NCI-H2227 treated with DMSO at 0.1 percent for 48 hours (cell line): ENCODE measurements at regions not wholly inside any gene's neighbourhood (a gene's known extent, or its start where the extent isn't known, plus 50 kb on each side); places are given as distances from the start of the nearest gene placed in this dataset.
"Not testable (repeated sequence)": the region's sequence is repeated elsewhere in the genome, so short reads cannot be mapped to it uniquely, and the experiment has no call there.

Experiments used
- DNase-seq: peaks from one replicate; lab custom pipeline; 2025; lab: John Stamatoyannopoulos, UW

DNA sequence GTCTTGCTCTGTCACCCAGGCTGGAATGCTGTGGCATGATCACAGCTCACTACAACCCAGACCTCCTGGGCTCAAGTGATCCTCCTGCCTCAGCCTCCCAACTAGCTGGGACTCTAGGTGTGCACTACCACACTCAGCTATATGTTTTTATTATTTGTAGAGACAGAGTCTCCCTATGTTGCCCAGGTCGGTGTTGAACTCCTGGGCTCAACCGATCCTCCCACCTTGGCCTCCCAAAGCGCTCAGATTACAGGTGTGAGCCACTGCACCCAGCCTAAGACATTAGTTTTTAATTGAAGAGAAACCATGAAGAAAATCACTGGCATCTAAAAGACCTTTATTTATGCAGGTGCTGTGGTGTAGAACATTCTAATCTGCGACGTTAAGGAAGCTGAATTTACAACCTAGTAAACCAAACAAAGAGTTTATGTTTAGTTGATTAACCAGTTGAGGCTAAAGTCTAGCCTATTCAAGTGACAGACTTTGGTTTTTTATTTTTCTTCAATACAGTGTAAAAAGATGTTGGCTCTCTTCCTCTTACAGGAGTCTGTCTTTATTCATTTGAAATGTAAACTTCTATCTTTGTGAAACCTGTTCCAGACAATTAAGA is 52.5 kb upstream of the NBL1 start:
- DNase-seq, result no peak

DNA sequence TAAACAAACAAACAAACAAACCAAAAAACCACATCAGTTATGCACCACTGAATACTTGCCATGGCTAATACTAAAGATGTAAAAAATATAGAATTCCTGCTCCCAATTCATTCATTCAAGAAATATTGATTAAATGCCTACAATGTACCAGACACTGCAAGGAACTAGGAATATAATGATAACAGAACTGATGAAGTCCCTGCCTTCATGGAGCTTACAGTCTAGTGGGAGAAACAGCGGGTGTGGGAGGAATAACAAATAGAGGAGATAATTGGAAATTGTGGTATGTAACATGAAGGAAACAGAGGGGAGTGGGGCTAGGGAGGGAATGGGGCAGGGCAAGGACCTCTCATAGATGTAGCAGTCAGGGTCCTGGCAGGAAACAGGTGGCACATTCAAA is 58.6 kb upstream of the NBL1 start:
- no peak for DNase-seq

DNA sequence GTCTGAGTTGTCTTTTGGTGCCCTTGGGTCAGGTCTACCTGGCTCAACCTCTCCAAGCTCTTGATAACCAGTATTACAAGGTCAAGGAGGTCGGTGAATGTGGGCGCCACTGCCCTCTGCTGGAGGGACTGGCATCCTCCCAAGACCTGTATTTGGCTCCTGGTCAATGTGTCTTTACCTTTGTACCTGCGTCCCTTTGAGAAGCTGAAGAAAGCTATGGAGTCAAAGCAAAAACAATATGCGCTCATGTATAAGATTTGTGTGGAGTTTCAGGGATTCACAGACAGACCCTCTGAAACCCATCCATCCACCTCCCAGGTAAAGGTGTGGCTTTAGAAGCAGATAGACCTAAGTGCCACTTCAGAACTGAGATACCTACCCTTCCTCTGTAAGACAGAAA is 61.8 kb upstream of the NBL1 start:
- no peak for DNase-seq

DNA sequence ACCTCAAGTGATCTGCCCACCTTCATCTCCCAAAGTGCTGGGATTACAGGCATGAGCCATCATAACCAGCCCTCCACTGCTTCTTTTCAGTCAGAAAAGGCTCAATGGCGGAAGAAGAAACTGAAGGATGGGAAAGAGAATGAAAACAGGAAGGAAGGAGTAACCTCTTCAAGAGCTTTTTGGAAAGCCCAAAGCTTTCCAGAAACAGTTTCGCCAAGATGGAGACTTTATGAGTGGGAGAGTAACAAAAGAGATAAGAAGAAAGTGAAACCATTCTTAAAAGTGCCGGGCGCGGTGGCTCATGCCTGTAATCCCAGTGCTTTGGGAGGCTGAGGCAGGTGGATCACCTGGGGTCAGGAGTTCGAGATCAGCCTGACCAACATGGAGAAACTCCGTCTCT is 62.7 kb upstream of the NBL1 start:
- no peak for DNase-seq

DNA sequence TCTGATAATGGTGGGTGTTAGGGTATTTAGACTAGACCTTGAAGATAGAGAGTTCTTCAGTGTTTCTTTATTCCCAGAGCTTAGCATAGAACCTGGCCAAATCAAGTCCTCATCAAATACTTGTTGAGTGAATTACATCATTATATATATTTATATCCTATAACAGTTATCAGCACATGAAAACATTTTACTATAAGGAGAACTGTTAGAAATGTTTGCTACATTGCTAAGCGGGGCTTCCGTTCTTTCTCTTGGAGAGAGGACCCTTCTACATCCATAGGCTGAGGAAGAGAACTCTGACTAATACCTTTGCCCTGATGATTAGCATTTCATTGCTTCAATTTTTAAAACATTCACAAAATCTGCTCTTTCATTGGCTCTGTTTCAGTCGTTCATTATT is 66.5 kb upstream of the NBL1 start:
- no peak for DNase-seq

DNA sequence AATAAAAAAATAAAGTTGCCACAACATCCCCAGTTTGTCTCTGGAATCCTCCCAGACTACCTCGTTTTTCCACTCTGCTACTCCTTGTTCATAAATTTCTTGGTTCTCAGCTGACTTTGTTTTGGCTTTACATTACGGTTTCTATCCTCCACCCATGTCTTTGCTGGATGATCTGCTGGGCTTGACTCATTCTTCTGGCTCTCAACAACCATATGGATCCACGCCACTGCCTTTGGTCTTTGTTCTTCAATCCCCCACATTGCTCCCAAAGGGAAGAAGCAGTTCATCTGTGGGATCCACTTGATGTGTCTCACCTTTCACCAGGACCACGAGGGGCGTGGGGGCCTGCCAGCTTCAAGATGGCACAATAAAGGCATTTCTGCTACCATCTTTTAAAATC is 67.1 kb upstream of the NBL1 start:
- DNase-seq, result no peak

DNA sequence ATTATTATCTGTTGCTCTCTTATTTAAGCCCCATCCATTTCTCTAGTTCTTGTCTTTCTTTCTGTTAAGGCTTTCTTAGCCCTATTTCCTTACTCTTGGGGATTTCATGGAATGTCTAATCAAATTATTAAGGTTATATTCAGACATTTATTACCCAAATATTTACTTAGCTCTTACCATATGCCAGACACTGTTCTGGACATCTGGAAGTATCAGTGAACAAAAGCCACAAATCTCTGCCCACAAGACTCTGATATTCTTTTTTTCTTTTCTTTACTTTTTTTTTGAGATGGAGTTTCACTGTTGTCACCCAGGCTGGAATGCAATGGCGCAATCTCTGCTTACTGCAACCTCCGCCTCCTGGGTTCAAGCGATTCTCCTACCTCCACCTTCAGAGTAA is 74.3 kb upstream of the NBL1 start:
- DNase-seq, result no peak

DNA sequence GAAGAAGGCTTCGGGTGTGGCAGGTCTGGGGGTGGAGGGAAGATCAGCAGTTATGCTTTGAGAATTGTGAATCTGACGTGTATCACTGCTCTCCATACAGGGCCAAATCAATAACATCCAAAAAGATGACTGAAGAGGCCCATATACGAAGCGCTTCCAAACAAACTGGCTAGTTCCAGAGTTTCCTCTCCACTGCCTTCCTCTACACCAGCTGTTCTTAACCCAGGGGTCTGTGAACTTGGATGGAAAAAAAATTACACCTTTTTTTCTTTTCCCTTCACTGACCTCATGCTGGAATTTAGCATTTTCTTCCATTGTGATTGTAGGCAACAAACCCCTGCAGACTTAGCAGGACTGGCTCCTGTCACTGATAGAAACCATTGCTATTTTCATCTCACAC is 77.1 kb upstream of the NBL1 start:
- no peak for DNase-seq

DNA sequence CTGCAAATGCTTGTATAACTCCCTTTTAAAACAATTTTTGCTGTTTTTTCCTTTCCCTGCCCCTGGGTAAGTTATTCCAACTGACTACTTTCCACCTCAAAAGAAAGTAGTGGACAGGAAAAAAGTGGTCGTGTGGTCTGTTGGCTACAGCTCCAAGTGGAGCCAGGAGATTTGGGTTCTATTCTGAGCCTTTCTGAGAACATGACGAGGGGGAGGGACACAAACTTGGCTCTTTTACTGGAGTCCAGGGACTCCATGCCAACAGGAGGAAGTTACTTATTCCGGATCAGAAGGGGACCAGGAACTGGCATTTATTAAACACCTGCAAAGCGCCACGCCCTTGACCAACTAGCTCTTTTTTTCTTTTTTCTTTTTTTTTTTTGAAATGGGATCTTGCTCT is 79.0 kb upstream of the CAPZB start:
- no peak for DNase-seq

DNA sequence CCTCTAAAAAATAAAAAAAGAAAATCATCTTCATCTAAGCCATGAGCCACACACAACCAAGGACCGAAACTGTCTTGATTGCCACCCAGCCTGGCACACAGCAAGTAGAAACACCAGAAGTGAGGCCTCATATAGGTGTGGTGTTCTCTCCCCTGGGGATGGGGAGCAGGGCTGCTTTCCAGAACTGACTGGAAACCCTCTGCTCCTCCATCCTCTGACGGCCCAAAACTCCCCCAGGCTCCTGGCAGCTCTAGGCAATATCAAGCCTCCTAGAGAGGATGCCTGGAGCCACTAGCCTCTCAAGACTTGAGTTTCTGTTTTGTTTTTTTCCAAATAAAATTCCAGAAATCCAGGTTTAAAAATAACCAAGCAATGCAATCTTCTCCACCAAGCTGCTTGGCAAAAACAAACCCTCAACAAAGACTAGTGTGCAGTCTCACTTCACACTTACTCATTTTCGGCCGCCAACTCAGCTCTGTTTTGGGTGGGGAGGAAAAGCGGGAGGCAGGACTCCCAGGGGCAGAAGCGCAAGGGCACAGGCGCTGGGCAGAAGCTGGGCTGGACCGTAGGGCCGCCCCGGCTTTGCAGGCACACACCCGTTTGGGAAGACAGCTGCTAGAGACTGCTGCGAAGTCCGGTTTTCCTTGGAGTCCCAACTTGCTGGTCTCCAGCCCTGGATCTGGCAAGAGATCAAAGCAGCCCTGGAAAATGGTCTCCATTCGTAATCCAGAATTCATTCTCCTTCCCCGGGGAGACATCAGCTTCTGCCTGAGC is 78.2 kb upstream of the CAPZB start:
- DNase-seq, result peak; percentile 5

DNA sequence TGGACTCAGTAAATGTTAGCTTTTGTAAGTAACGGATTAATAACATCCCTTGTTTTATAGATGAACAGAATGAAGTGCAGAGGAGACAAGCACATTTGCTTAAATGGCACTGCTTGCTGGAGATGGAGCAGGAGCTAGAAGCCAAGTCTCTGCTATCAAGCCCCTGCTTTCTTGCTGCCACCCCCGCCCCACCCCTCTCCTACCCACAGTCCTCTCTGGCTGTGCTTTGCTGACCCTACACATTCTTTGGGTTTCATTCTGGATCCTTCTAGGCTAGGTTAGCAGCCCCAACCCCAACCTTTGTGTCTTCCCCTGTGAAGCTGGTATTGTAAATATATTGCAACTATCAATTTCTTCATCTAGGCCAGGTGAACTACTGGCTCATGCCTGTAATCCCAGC is 77.5 kb upstream of the CAPZB start:
- DNase-seq, result no peak

DNA sequence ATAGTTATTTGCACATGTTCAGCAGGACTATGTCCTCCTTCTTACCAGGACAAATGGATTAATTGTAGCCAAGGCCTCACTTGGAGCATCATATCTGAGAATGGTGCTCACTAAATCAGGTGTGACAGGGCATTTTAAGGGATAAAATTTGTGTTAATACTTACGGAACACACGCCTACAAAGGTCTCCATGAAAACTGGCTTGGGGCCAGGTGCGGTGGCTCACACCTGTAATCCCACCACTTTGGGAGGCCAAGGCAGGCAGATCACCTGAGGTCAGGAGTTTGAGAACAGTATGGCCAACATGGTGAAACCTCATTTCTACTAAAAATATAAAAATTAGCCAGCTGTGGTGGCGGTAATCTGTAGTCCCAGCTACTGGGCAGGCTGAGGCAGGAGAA is 75.1 kb upstream of the CAPZB start:
- DNase-seq, result no peak

DNA sequence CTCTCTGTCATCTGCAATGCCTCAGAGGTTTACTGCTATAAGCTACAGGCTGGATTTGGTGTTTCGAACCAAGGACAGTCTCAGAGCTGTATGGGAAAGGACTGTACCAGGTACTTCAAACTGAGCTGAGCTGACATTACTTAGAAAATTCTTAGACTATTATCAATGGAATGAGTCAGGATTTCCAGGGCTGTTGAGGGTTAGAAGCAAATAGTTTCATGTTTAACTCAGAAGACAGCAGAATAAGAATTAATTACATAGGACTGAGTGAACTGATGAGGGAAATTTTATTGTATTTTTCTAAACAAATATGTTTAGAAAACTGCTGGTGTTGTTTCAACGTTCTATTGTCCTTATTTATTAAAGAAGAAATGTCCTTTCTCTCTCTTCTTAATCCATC is 74.3 kb upstream of the CAPZB start:
- no peak for DNase-seq

DNA sequence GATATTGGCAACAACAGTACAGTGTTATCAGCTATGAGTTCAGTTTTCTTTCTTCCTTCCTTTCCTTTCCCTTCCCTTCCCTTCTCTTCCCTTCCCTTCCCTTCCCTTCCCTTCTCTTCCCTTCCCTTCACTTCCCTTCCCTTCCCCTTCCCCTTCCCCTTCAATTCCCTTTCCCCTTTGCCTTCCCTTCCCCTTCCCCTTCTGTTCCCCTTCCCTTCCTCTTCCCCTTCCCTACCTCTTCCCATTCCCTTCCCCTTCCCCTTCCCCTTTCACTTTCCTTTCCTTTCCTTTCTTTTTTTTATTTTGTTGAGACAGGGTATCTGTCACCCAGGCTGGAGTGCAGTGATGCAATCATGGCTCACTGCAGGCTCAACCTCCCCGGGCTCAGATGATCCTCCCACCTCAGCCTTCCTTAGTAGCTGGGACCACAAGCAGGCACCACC is 72.3 kb upstream of the CAPZB start:
- no peak for DNase-seq

DNA sequence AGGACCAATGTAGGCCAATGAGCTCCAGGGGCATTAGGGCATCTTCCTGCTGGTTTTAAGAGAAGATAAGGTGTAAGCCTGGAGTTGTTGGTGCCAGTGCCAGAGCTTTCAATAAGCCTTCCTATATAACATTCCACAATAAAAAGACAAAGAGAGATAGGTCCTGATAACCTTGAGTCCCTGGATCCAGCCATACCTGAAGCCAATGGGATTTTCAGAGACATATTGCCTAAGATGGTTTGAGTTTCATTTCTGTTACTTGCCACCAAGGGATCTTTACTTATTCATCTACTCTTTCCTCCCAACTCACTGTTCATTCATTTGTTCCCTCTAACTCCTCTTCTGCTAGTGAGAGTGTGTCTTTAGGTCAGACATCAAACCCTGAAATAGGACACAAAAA is 68.8 kb upstream of the CAPZB start:
- DNase-seq, result no peak

DNA sequence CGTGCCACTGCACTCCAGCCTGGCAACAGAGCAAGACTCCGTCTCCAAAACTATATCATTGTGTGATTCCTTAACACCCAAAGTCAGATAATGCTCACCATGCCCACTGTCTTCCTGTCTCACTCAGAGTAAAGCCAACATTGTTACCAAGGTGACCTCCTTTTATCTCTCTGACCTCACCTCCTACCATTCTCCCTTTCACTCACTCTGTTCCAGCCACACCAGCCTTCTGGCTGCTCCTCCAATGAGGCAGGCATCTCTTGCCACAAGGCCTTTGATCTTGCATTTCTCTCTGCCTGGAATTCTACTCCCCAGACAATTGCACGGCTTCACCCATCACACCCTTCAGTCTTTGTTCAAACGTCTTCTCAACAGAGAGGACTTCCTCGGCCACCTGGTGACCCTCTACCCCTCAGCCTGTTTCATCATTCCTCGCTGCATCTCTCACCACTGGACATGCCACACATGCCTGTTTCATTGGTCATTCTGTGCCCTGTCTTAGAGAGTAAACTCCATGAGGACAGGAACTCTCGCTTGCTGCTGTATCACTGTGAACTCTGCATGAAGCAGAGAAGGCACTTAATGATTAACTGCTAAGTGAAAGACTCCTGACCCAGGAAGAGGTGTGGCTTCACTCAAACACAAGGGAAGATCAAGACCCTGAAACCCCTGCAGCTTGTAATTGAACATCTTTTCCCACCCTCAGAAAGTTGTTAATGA is 67.1 kb upstream of the CAPZB start:
- DNase-seq, result no peak

DNA sequence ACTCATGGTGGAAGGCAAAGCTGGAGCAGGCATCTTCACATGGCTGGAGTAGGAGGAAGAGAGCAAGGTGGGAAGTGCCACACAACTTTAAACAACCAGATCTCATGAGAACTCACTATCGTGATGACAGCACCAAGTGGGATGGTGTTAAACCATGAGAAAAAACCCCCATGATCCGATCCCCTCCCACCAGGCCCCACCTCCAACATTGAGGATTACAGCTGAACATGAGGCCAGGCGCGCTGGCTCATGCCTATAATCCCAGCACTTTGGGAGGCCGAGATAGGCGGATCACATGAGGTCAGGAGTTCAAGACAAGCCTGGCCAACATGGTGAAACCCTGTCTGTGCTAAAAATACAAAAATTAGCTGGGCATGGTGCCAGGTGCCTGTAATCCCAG is 66.5 kb upstream of the CAPZB start:
- DNase-seq, result not testable (repeated sequence)

DNA sequence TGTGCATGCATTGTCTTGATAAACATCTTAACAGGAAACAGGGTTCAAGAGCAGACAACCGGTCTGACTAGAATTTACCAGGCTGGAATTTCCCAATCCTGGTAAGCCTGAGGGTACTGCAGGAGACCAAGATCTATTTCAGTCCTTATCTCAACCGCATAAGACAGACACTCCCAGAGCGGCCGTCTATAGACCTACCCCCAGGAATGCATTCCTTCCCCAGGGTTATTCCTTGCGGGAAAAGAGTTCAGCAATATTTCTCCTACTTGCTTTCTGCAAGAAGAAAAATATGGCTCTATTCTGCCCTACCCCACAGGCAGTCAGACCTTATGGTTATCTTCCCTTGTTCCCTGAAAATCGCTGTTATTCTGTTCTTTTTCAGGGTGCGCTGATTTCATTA is 65.1 kb upstream of the CAPZB start:
- DNase-seq, result not testable (repeated sequence)

DNA sequence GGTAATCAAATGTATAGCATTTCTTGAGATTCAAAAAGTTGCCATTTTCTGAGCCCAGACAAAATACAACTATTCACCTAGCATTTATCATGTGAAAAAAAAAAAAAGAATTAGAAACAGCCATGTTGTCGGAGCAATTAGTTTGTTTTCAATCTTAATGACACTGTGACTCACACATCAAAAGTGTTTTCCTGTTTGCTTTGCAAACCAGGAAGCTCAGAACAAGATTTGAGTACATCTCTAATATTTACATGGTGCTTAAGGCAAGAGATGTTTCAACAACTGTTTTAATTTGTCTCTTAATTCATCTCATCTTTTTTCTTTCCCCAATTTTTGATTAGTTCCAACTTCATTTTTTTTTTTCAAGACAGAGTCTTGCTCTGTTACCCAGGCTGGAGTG is 62.5 kb upstream of the CAPZB start:
- no peak for DNase-seq

DNA sequence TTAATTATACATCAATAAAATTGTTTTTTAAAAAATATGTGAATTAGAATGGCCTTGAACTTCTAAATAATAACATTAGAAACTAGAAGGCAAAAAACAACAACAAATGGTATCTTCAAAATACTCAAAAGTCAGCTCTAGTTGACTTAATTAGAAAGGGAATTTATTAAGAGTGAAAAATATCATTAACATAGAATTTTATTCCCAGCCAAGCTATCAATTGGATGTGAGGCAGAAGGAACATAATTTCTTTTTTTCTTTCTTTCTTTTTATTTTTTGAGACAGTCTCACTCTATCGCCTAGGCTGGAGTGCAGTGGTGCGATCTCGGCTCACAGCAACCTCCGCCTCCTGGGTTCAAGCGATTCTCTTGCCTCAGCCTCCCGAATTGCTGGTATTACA is 51.2 kb upstream of the CAPZB start:
- DNase-seq, result no peak

DNA sequence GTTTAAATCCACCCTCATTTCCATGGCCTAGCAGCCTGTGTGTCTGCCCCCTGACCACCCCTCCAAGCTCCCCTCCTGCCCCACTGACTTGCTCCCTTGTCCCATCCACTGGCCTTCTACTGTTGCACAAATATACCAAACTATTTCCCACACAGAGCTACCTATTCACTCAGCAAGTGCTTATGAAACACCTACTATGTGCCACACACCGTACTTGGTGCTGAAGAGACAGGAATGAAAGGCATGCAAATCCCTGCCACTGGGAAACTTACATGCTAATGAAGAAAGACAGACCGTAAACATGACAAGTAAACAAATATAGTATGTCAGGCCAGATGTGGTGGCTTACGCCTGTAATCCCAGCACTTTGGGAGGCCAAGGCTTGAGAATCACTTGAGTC is 49.9 kb upstream of the CAPZB start:
- DNase-seq, result no peak
